WTC11 (cell line): ENCODE measurements at regions not wholly inside any gene's neighbourhood (a gene's known extent, or its start where the extent isn't known, plus 50 kb on each side); places are given as distances from the start of the nearest gene placed in this dataset.

Source experiments
- ATAC-seq: fragments of 200-7000 bp; cut with Tn5 transposase; 2 replicates; pipeline ENCODE4 v1.10.0; 2021; ENCODE audit warnings: mild to moderate bottlenecking, moderate library complexity
- CTCF ChIA-PET: fragments of 300-600 bp; sonication (Branson Sonifier 250); formaldehyde crosslinking; loops from one replicate; lab custom pipeline; 2021; ENCODE audit warnings: antibody characterized with exemption; lab: Charles Lee
- POLR2A ChIA-PET: fragments of 350-600 bp; sonication (Branson Sonifier 250); formaldehyde crosslinking; loops from one replicate; lab custom pipeline; 2021; ENCODE audit warnings: antibody characterized with exemption; lab: Charles Lee
- DNase-seq: peaks from one replicate; pipeline ENCODE4 v3.0.0; 2021; ENCODE audit warnings: low spot score
- H3K27ac Mint-ChIP-seq: 2 replicates; pipeline ENCODE4 v1.8.0; 2021; ENCODE audit warnings: mixed read lengths
- H3K27me3 Mint-ChIP-seq: 2 replicates; pipeline ENCODE4 v1.8.0; 2021; ENCODE audit warnings: low read depth, mild to moderate bottlenecking, moderate library complexity, mixed read lengths
- H3K36me3 Mint-ChIP-seq: 2 replicates; pipeline ENCODE4 v1.8.0; 2021; ENCODE audit warnings: mixed read lengths
- H3K4me1 Mint-ChIP-seq: 2 replicates; pipeline ENCODE4 v1.8.0; 2022; ENCODE audit warnings: mixed read lengths
- H3K4me3 Mint-ChIP-seq: 2 replicates; pipeline ENCODE4 v1.8.0; 2021; ENCODE audit warnings: mild to moderate bottlenecking, moderate library complexity, mixed read lengths
- H3K9me3 Mint-ChIP-seq: 2 replicates; pipeline ENCODE4 v1.8.0; 2021; ENCODE audit warnings: mixed read lengths
- ATF1 ChIP-seq: sonication (generic); formaldehyde crosslinking; IDR thresholded peaks from 2 replicates; pipeline ENCODE4 v1.8.1; 2023; ENCODE audit warnings: mild to moderate bottlenecking, moderate library complexity, missing genetic modification reagents
- CREM ChIP-seq: sonication (generic); formaldehyde crosslinking; IDR thresholded peaks from 2 replicates; pipeline ENCODE4 v1.8.1; 2022; ENCODE audit warnings: mild to moderate bottlenecking, missing genetic modification reagents, moderate library complexity
- ERG ChIP-seq: fragments of 250-450 bp; sonication (Bioruptor Pico); IDR thresholded peaks from 2 replicates; pipeline ENCODE4 v1.8.0; 2021; ENCODE audit warnings: mild to moderate bottlenecking
- ETV6 ChIP-seq: sonication (generic); formaldehyde crosslinking; IDR thresholded peaks from 2 replicates; pipeline ENCODE4 v1.8.1; 2022; ENCODE audit warnings: mild to moderate bottlenecking, missing genetic modification reagents
- FOXJ3 ChIP-seq: sonication (generic); formaldehyde crosslinking; IDR thresholded peaks from 2 replicates; pipeline ENCODE4 v1.9.0; 2021; ENCODE audit warnings: missing genetic modification reagents, mild to moderate bottlenecking, borderline replicate concordance
- GTF2I ChIP-seq: fragments of 250-450 bp; sonication (Bioruptor Pico); conservative IDR thresholded peaks from 2 replicates; pipeline ENCODE4 v1.4.0; 2021; ENCODE audit warnings: mild to moderate bottlenecking
- HMGA2 ChIP-seq: fragments of 250-450 bp; sonication (Bioruptor Pico); IDR thresholded peaks from 2 replicates; pipeline ENCODE4 v1.4.0; 2021; ENCODE audit warnings: mild to moderate bottlenecking, moderate library complexity
- HMGXB4 ChIP-seq: sonication (generic); formaldehyde crosslinking; IDR thresholded peaks from 2 replicates; pipeline ENCODE4 v1.8.1; 2023; ENCODE audit warnings: mild to moderate bottlenecking, moderate library complexity, missing genetic modification reagents
- JUN ChIP-seq: sonication (generic); formaldehyde crosslinking; IDR thresholded peaks from 2 replicates; pipeline ENCODE4 v1.8.0; 2023; ENCODE audit warnings: mild to moderate bottlenecking, missing genetic modification reagents
- KAT7 ChIP-seq: sonication (generic); formaldehyde crosslinking; IDR thresholded peaks from 2 replicates; pipeline ENCODE4 v1.8.1; 2023; ENCODE audit warnings: missing genetic modification reagents, mild to moderate bottlenecking, borderline replicate concordance
- NR1H2 ChIP-seq: sonication (generic); formaldehyde crosslinking; IDR thresholded peaks from 2 replicates; pipeline ENCODE4 v1.9.0; 2021; ENCODE audit warnings: mild to moderate bottlenecking, moderate library complexity, missing genetic modification reagents
- NR2C2 ChIP-seq: sonication (generic); formaldehyde crosslinking; IDR thresholded peaks from 2 replicates; pipeline ENCODE4 v1.8.0; 2022; ENCODE audit warnings: mild to moderate bottlenecking, missing genetic modification reagents
- NR3C1 ChIP-seq: sonication (generic); formaldehyde crosslinking; conservative IDR thresholded peaks from 2 replicates; pipeline ENCODE4 v1.8.1; 2023; ENCODE audit warnings: low read depth, mild to moderate bottlenecking, missing genetic modification reagents
- RELA ChIP-seq: sonication (generic); formaldehyde crosslinking; IDR thresholded peaks from 2 replicates; pipeline ENCODE4 v1.8.1; 2022; ENCODE audit warnings: missing genetic modification reagents, mild to moderate bottlenecking, borderline replicate concordance
- STAT6 ChIP-seq: sonication (generic); formaldehyde crosslinking; conservative IDR thresholded peaks from 2 replicates; pipeline ENCODE4 v1.8.1; 2023; ENCODE audit warnings: mild to moderate bottlenecking, low read depth, missing genetic modification reagents, moderate library complexity
- TEAD1 ChIP-seq: sonication (generic); formaldehyde crosslinking; IDR thresholded peaks from 2 replicates; pipeline ENCODE4 v1.8.0; 2022; ENCODE audit warnings: mild to moderate bottlenecking, missing genetic modification reagents
- ZBTB21 ChIP-seq: sonication (generic); formaldehyde crosslinking; IDR thresholded peaks from 2 replicates; pipeline ENCODE4 v1.8.1; 2023; ENCODE audit warnings: mild to moderate bottlenecking, missing genetic modification reagents, borderline replicate concordance
- ZMAT4 ChIP-seq: fragments of 250-450 bp; sonication (Bioruptor Pico); IDR thresholded peaks from 2 replicates; pipeline ENCODE4 v1.9.0; 2021; ENCODE audit warnings: mild to moderate bottlenecking
- ZNF121 ChIP-seq: sonication (generic); formaldehyde crosslinking; IDR thresholded peaks from 2 replicates; pipeline ENCODE4 v1.8.0; 2023; ENCODE audit warnings: missing genetic modification reagents
- ZNF138 ChIP-seq: sonication (generic); formaldehyde crosslinking; conservative IDR thresholded peaks from 2 replicates; pipeline ENCODE4 v1.8.1; 2022; ENCODE audit warnings: mild to moderate bottlenecking, moderate library complexity, missing genetic modification reagents
- ZNF281 ChIP-seq: sonication (generic); formaldehyde crosslinking; IDR thresholded peaks from 2 replicates; pipeline ENCODE4 v1.8.0; 2023; ENCODE audit warnings: mild to moderate bottlenecking, missing genetic modification reagents
- ZNF532 ChIP-seq: fragments of 250-450 bp; sonication (Bioruptor Pico); IDR thresholded peaks from 2 replicates; pipeline ENCODE4 v1.9.0; 2021; ENCODE audit warnings: mild to moderate bottlenecking, borderline replicate concordance

GRCh38 chr12:77256956-77257355 is 191.6 kb upstream of the E2F7 start:
- TF ChIP-seq ZBTB21 (CRISPR knock-in tag) (no peak), NR3C1 (CRISPR knock-in tag) (no peak), STAT6 (no peak), ZNF532 (no peak), ERG (CRISPR knock-in tag) (no peak), JUN (CRISPR knock-in tag) (no peak), GTF2I (CRISPR knock-in tag) (no peak), ZMAT4 (CRISPR knock-in tag) (no peak), ZNF121 (CRISPR knock-in tag) (no peak), HMGA2 (CRISPR knock-in tag) (no peak), KAT7 (no peak)
- Mint-ChIP-seq H3K27me3 (no peaks in the 10 kb centered on the region), H3K27ac (no peak overlapping the region), H3K9me3 (peaks cover 12% of the 10 kb centered on the region), H3K4me1 (no peaks in the 10 kb centered on the region), H3K4me3 (no peak overlapping the region), H3K36me3 (peaks cover 11% of the 10 kb centered on the region)
- POLR2A ChIA-PET, result no interaction called here
- CTCF ChIA-PET, result no interaction called here
- DNase-seq (no peak), ATAC-seq (no peak)

GRCh38 chr12:77253321-77253720 is 188.0 kb upstream of the E2F7 start:
- H3K9me3 Mint-ChIP-seq, result no peaks in the 10 kb centered on the region
- ChIA-PET POLR2A (interaction anchor here (0.5 kb wide), 1 partner anchor 671 kb away, joined by 4 read pairs; no protein-coding TSS in a partner anchor), CTCF (no interaction called here)
- no peaks in the 10 kb centered on the region for H3K36me3 Mint-ChIP-seq
- DNase-seq, result no peak
- no peak overlapping the region for H3K4me3 Mint-ChIP-seq
- no peaks in the 10 kb centered on the region for H3K27me3 Mint-ChIP-seq
- H3K4me1 Mint-ChIP-seq, result no peaks in the 10 kb centered on the region
- no peak for ATAC-seq
- H3K27ac Mint-ChIP-seq, result no peak overlapping the region
- TF ChIP-seq ETV6 (no peak), NR2C2 (CRISPR knock-in tag) (no peak), ZNF121 (CRISPR knock-in tag) (no peak), ZNF281 (CRISPR knock-in tag) (no peak), HMGXB4 (CRISPR knock-in tag) (no peak), CREM (CRISPR knock-in tag) (no peak), FOXJ3 (CRISPR knock-in tag) (no peak), NR1H2 (CRISPR knock-in tag) (no peak), RELA (CRISPR knock-in tag) (no peak), ATF1 (CRISPR knock-in tag) (no peak), TEAD1 (CRISPR knock-in tag) (no peak), ZNF138 (CRISPR knock-in tag) (no peak)
